ENCODE measurements at regions not wholly inside any gene's neighbourhood (a gene's known extent, or its start where the extent isn't known, plus 50 kb on each side); places are given as distances from the start of the nearest gene placed in this dataset.

DNA sequence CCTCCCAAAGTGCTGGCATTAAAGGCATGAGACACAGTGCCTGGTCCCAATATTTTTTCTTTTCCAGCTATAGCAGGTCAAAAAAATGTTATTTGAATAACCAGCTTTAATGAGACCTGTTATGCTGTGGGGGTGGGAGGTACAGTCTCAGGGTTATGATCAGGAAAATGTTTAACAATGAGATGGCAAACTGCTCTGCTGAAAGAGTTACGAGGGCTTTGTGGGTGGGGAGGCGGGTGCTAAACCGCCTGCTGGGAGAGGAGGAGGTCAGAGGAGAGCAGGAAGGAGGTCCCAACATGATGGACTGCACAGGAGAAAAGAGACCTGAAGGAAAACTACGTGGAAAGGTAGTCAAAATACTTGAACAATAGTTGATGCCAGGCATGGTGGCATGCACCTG is 126.0 kb upstream of the B3GALT2 start:
- no peaks in the 10 kb centered on the region for H3K27me3 ChIP-seq (ENCODE audit: control insufficient read depth in 2 of 2, insufficient read depth in 2 of 2, low read length in 2 of 2)
- H3K4me3 ChIP-seq (replicated peaks in 1 of 3; ENCODE audit: insufficient read depth in 1 of 3, low read depth in 1 of 3, low read length in 3 of 3), result no peak overlapping the region
- no peak overlapping the region for H2AFZ ChIP-seq (ENCODE audit: low read depth, low read length)
- DNase-seq (ENCODE audit: low read depth, low spot score) (no peak), FAIRE-seq (no peak)
- intact Hi-C loops (cut with micrococcal nuclease) (no loop called here), dilution Hi-C loops (cut with MboI; ENCODE audit: extremely low pct_ligation_motif_present, low sequenced_read_pairs) (no loop called here)
- no peaks in the 10 kb centered on the region for H3K4me1 ChIP-seq (ENCODE audit: control insufficient read depth, extremely low read depth, insufficient read depth, low read length)
- H3K36me3 ChIP-seq (ENCODE audit: control insufficient read depth in 2 of 2, extremely low read depth in 1 of 2, insufficient read depth in 2 of 2, low read length in 2 of 2), result no peaks in the 10 kb centered on the region
- H3K27ac ChIP-seq (ENCODE audit: insufficient read depth, low read depth, low read length), result no peak overlapping the region
- H3K9me3 ChIP-seq (replicated peaks; ENCODE audit: control insufficient read depth, insufficient read depth, low read length), result no peaks in the 10 kb centered on the region
- H3K9ac ChIP-seq (replicated peaks; ENCODE audit: extremely low read depth, insufficient read depth, low read length), result no peak overlapping the region
- TF ChIP-seq, protein P1, sequence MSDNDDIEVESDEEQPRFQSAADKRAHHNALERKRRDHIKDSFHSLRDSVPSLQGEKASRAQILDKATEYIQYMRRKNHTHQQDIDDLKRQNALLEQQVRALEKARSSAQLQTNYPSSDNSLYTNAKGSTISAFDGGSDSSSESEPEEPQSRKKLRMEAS (IDR thresholded peaks at IDR 0.05; ENCODE audit: insufficient read depth, insufficient read length), result no peak
- TF ChIP-seq POLR2AphosphoS5 (IDR thresholded peaks at IDR 0.05; ENCODE audit: insufficient read depth, low read depth, low read length) (no peak), POLR2A (IDR thresholded peaks at IDR 0.05; ENCODE audit: low read depth, low read length) (no peak), EZH2 (IDR thresholded peaks at IDR 0.05; ENCODE audit: borderline replicate concordance, low read depth, low read length, severe bottlenecking) (no peak), JUN (IDR thresholded peaks at IDR 0.05; ENCODE audit: borderline replicate concordance, insufficient read depth, insufficient read length, low read depth) (no peak), FOS (IDR thresholded peaks at IDR 0.05; ENCODE audit: borderline replicate concordance, insufficient read depth, low read length) (no peak), MYC (IDR thresholded peaks at IDR 0.05; ENCODE audit: low read depth, low read length) (no peak), GATA2 (IDR thresholded peaks at IDR 0.05; ENCODE audit: insufficient read depth, insufficient read length, low read depth, low read length) (no peak)
- TF ChIP-seq, protein P2, sequence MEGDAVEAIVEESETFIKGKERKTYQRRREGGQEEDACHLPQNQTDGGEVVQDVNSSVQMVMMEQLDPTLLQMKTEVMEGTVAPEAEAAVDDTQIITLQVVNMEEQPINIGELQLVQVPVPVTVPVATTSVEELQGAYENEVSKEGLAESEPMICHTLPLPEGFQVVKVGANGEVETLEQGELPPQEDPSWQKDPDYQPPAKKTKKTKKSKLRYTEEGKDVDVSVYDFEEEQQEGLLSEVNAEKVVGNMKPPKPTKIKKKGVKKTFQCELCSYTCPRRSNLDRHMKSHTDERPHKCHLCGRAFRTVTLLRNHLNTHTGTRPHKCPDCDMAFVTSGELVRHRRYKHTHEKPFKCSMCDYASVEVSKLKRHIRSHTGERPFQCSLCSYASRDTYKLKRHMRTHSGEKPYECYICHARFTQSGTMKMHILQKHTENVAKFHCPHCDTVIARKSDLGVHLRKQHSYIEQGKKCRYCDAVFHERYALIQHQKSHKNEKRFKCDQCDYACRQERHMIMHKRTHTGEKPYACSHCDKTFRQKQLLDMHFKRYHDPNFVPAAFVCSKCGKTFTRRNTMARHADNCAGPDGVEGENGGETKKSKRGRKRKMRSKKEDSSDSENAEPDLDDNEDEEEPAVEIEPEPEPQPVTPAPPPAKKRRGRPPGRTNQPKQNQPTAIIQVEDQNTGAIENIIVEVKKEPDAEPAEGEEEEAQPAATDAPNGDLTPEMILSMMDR (IDR thresholded peaks at IDR 0.05; ENCODE audit: extremely low read depth in 1 of 2, insufficient read depth in 1 of 2, low read depth in 1 of 2, low read length in 2 of 2), result no peak
- CTCF ChIA-PET, result interaction anchor here (1.4 kb wide), 1 partner anchor 36 kb away, joined by 3 read pairs; no protein-coding TSS in a partner anchor
- no peaks in the 10 kb centered on the region for H3K9me1 ChIP-seq (replicated peaks; ENCODE audit: control insufficient read depth, extremely low read depth, insufficient read depth, low read length)
- no TSS peak for BruUV-seq (replicated peaks)
- no peak overlapping the region for H3K4me2 ChIP-seq (ENCODE audit: insufficient read depth, low read length)
- POLR2A ChIA-PET, result no interaction called here
- H3K79me2 ChIP-seq (ENCODE audit: control insufficient read depth, insufficient read depth, low read length), result no peaks in the 10 kb centered on the region
- H4K20me1 ChIP-seq (replicated peaks; ENCODE audit: control insufficient read depth, extremely low read depth, insufficient read depth, low read length), result no peaks in the 10 kb centered on the region
